HepG2 (cell line): ENCODE measurements at regions not wholly inside any gene's neighbourhood (a gene's known extent, or its start where the extent isn't known, plus 50 kb on each side); places are given as distances from the start of the nearest gene placed in this dataset.

Experiments
- ATAC-seq: fragments of 200-7000 bp; cut with Tn5 transposase; 3 replicates; pipeline ENCODE4 v1.9.1; 2020; ENCODE audit warnings: mild to moderate bottlenecking, moderate library complexity
- BruUV-seq: library from RNA; stranded (reverse); fragments of 400-500 nt; replicated peaks from 2 replicates; lab custom pipeline; 2021; lab: Mats Ljungman, UMichigan
- CTCF ChIA-PET: fragments of 300-600 bp; formaldehyde crosslinking; extraction: SDS; loops from one replicate; lab custom pipeline; 2021; ENCODE audit warnings: low total read pairs, inconsistent platforms, low intra/inter-chr PET ratio; lab: Yijun Ruan, JAX
- POLR2A ChIA-PET: fragments of 350-600 bp; sonication (Branson Sonifier 250); formaldehyde crosslinking; loops from one replicate; lab custom pipeline; 2020; ENCODE audit warnings: antibody characterized with exemption, inconsistent platforms; lab: Yijun Ruan, JAX
- DNase-seq: peaks from one replicate; pipeline ENCODE4 v3.0.0-alpha.2; 2015; ENCODE audit warnings: low spot score
- FAIRE-seq: peaks from 3 replicates; lab custom pipeline; 2011; peaks lifted over from hg19 to GRCh38; lab: Jason Lieb, UNC
- H2AFZ ChIP-seq: one replicate; pipeline ENCODE4 v1.6.1; 2011; ENCODE audit warnings: low read length, inconsistent platforms
- H3K27ac ChIP-seq: fragments of 300-600 bp; 3 replicates; pipeline ENCODE4 v1.8.0; 2011; ENCODE audit warnings: mixed run types, mild to moderate bottlenecking, mixed read lengths, low read length, inconsistent platforms; ENCODE audit not compliant: insufficient read depth; ENCODE audit errors: extremely low read length
- H3K27me3 ChIP-seq, 2 experiments: fragments of 200-600 bp in 1 of 2; 2 replicates in 1 of 2; 3 replicates in 1 of 2; pipeline versions ENCODE4 v1.6.0 to v1.8.0; 2011; ENCODE audit warnings: low read length in 2 of 2, mild to moderate bottlenecking in 2 of 2, moderate library complexity in 2 of 2, inconsistent platforms in 1 of 2; ENCODE audit not compliant: insufficient read depth in 2 of 2, control insufficient read depth in 1 of 2
- H3K36me3 ChIP-seq, 2 experiments: fragments of 200-600 bp in 1 of 2; replicated peaks in 1 of 2; 2 replicates in 1 of 2; 3 replicates in 1 of 2; pipeline versions ENCODE4 v1.5.1 to v1.8.0; 2011; ENCODE audit warnings: low read length in 2 of 2, inconsistent platforms in 1 of 2; ENCODE audit not compliant: insufficient read depth in 2 of 2, control insufficient read depth in 1 of 2
- H3K4me1 ChIP-seq: 2 replicates; pipeline ENCODE4 v1.5.1; 2012; ENCODE audit warnings: low read length, inconsistent platforms; ENCODE audit not compliant: insufficient read depth
- H3K4me2 ChIP-seq: 2 replicates; pipeline ENCODE4 v1.6.0; 2011; ENCODE audit warnings: low read depth, low read length, inconsistent platforms
- H3K4me3 ChIP-seq, 3 experiments: fragments of 200-600 bp in 1 of 3; sonication (generic), shearing (Covaris generic) in 1 of 3; replicated peaks in 1 of 3; 2 replicates each; pipeline ENCODE4 v1.5.1; 2011 to 2016; ENCODE audit warnings: low read length in 3 of 3, inconsistent platforms in 2 of 3, low read depth in 2 of 3, mild to moderate bottlenecking in 2 of 3, control low read depth in 1 of 3, mixed read lengths in 1 of 3; ENCODE audit not compliant: insufficient read depth in 1 of 3
- H3K79me2 ChIP-seq: one replicate; pipeline ENCODE4 v1.6.1; 2011; ENCODE audit warnings: low read length, inconsistent platforms; ENCODE audit not compliant: insufficient read depth
- H3K9ac ChIP-seq: 2 replicates; pipeline ENCODE4 v1.6.0; 2011; ENCODE audit warnings: mild to moderate bottlenecking, low read depth, low read length, inconsistent platforms; ENCODE audit not compliant: insufficient read depth
- H3K9me3 ChIP-seq: 2 replicates; pipeline ENCODE4 v1.5.1; 2012; ENCODE audit warnings: mild to moderate bottlenecking, low read length
- H4K20me1 ChIP-seq: 2 replicates; pipeline ENCODE4 v1.6.0; 2011; ENCODE audit warnings: inconsistent platforms, mild to moderate bottlenecking, low read length, moderate library complexity; ENCODE audit not compliant: insufficient read depth
- ASH2L ChIP-seq: fragments of 300-600, 200-600 bp; sonication (generic); IDR thresholded peaks from 2 replicates; pipeline ENCODE4 v1.7.0; 2017; ENCODE audit warnings: low read depth, mild to moderate bottlenecking, moderate library complexity, mixed read lengths, low read length; ENCODE audit not compliant: insufficient read length
- ATF4 ChIP-seq, 2 experiments: fragments of 450-650 bp in 1 of 2; sonication (generic) in 1 of 2; formaldehyde crosslinking; IDR thresholded peaks; 2 replicates each; pipeline versions ENCODE4 v1.5.0 to v1.8.0; 2020 to 2022; ENCODE audit warnings: mild to moderate bottlenecking in 1 of 2, missing genetic modification reagents in 1 of 2
- BRF2 ChIP-seq: sonication (generic); formaldehyde crosslinking; IDR thresholded peaks from 2 replicates; pipeline ENCODE4 v1.8.1; 2022; ENCODE audit warnings: mild to moderate bottlenecking, missing genetic modification reagents
- CEBPB ChIP-seq: IDR thresholded peaks from 2 replicates; pipeline ENCODE4 v1.6.1; 2011; ENCODE audit warnings: low read depth, low read length, improper control_type of control experiment, borderline replicate concordance
- MAFF ChIP-seq: IDR thresholded peaks from 2 replicates; pipeline ENCODE4 v1.6.1; 2011; ENCODE audit warnings: low read depth, low read length, improper control_type of control experiment
- MAFK ChIP-seq, 2 experiments: IDR thresholded peaks in 1 of 2; conservative IDR thresholded peaks in 1 of 2; 2 replicates each; pipeline ENCODE4 v1.6.1; 2011; ENCODE audit warnings: improper control_type of control experiment in 2 of 2, low read length in 2 of 2
- MBNL3 ChIP-seq: fragments of 250-450 bp; sonication (Bioruptor Pico); conservative IDR thresholded peaks from 2 replicates; pipeline ENCODE4 v1.8.0; 2022; ENCODE audit warnings: mild to moderate bottlenecking, inconsistent platforms
- NFE2L2 ChIP-seq: fragments of 150-350 bp; IDR thresholded peaks from 2 replicates; pipeline ENCODE4 v1.6.1; 2014; ENCODE audit warnings: low read length
- POGZ ChIP-seq: sonication (generic); formaldehyde crosslinking; IDR thresholded peaks from 2 replicates; pipeline ENCODE4 v1.4.0; 2020; ENCODE audit warnings: mild to moderate bottlenecking, missing genetic modification reagents
- THYN1 ChIP-seq: sonication (generic); formaldehyde crosslinking; IDR thresholded peaks from 2 replicates; pipeline ENCODE4 v1.8.1; 2023; ENCODE audit warnings: low read depth, mild to moderate bottlenecking, moderate library complexity, missing genetic modification reagents, borderline replicate concordance
- ZNF644 ChIP-seq: IDR thresholded peaks from 2 replicates; pipeline ENCODE4 v1.6.1; 2016; ENCODE audit warnings: low read depth
- ZNF672 ChIP-seq: sonication (generic); formaldehyde crosslinking; IDR thresholded peaks from 2 replicates; pipeline ENCODE4 v1.8.1; 2022; ENCODE audit warnings: missing genetic modification reagents
- WGBS: methylation state at CpG from one replicate; pipeline ENCODE4 v1.1.6; 2017; ENCODE audit warnings: low lambda C conversion rate; 5-methylcytosine and 5-hydroxymethylcytosine counted together
- in situ Hi-C: cut with HindIII; loops from 2 replicates; pipeline ENCODE4 v1.10.0; 2017; ENCODE audit warnings: low pct_unique_long_range_greater_than_20kb; ENCODE audit not compliant: extremely low pct_ligation_motif_present
- intact Hi-C: fragments of 100-400 bp; cut with micrococcal nuclease; formaldehyde crosslinking; loops from one replicate; pipeline ENCODE4 v1.10.0; 2022; ENCODE audit not compliant: unreplicated experiment
- TF ChIP-seq, protein P1 (sequence below): sonication (generic); formaldehyde crosslinking; IDR thresholded peaks from 2 replicates; pipeline ENCODE4 v1.5.1; 2020; ENCODE audit warnings: missing genetic modification reagents, mild to moderate bottlenecking, borderline replicate concordance

- TF ChIP-seq BRF2 (CRISPR knock-in tag) (no peak), ATF4 (CRISPR knock-in tag; IDR thresholded peaks at IDR 0.05) (0 out of 4 replicates have a peak, but pooled peaks of 1 of the 2 experiments have one; percentile 16), CEBPB (peak; percentile 20; the same call in 1 of the 2 replicates)
- TF ChIP-seq, all 625 proteins: peak for 2
- BruUV-seq, result no TSS peak
- no peaks in the 10 kb centered on the region for H3K79me2 ChIP-seq
- H3K9ac ChIP-seq, result no peak overlapping the region
- H3K4me2 ChIP-seq, result no peak overlapping the region
- in situ Hi-C loops, result loop anchor here (5.0 to 25.0 kb wide), 2 partner anchors 634 to 789 kb away; no protein-coding TSS in a partner anchor
- FAIRE-seq (no peak), ATAC-seq (no peak), DNase-seq (no peak)
- H3K27ac ChIP-seq, result no peak overlapping the region
- ChIA-PET CTCF (no interaction called here), POLR2A (interaction anchor here (1.1 kb wide), 1 partner anchor 52 kb away, joined by 3 read pairs; the partner anchor contains the start of gene FST)
- H3K9me3 ChIP-seq, result no peaks in the 10 kb centered on the region
- no peaks in the 10 kb centered on the region for H3K36me3 ChIP-seq
- H3K4me3 ChIP-seq, result no peak overlapping the region
- peaks cover 38% of the 10 kb centered on the region for H3K4me1 ChIP-seq
- no peak overlapping the region for H2AFZ ChIP-seq
- H3K27me3 ChIP-seq, result no peaks in the 10 kb centered on the region
- intact Hi-C loops, result loop anchor here (2.0 to 5.0 kb wide), 4 partner anchors 51 to 256 kb away; partner anchors contain the start of gene NDUFS4
- no peaks in the 10 kb centered on the region for H4K20me1 ChIP-seq
Observed at GRCh38 chr5:53427965-53428364, 52.5 kb upstream of the FST start.

GRCh38 chr5:53429706-53430105 is 50.7 kb upstream of the FST start:
- intact Hi-C loops (loop anchor here (1.0 to 5.0 kb wide), 4 partner anchors 48 to 257 kb away; partner anchors contain the start of gene NDUFS4), in situ Hi-C loops (loop anchor here (5.0 to 25.0 kb wide), 2 partner anchors 633 to 788 kb away; no protein-coding TSS in a partner anchor)
- Histone ChIP-seq H3K27me3 (no peaks in the 10 kb centered on the region), H3K79me2 (no peaks in the 10 kb centered on the region), H3K4me3 (no peak overlapping the region), H3K4me1 (peaks cover 55% of the 10 kb centered on the region), H3K9me3 (no peaks in the 10 kb centered on the region), H3K36me3 (no peaks in the 10 kb centered on the region), H3K27ac (no peak overlapping the region), H2AFZ (no peak overlapping the region), H4K20me1 (no peaks in the 10 kb centered on the region), H3K9ac (no peak overlapping the region), H3K4me2 (peak overlapping the region; percentile 32; the same call in 1 of the 2 replicates)
- no peak for ATAC-seq
- CTCF ChIA-PET, result no interaction called here
- FAIRE-seq, result no peak
- WGBS, result 48% methylated on average over 5 of the region's 5 CpGs
- peak; percentile 20 for DNase-seq
- no TSS peak for BruUV-seq
- POLR2A ChIA-PET, result interaction anchor here (1.5 to 2.2 kb wide), 2 partner anchors 35 to 47 kb away, joined by 8 to 12 read pairs; no protein-coding TSS in a partner anchor
- no peak for TF ChIP-seq THYN1 (CRISPR knock-in tag)
- TF ChIP-seq, protein P1, sequence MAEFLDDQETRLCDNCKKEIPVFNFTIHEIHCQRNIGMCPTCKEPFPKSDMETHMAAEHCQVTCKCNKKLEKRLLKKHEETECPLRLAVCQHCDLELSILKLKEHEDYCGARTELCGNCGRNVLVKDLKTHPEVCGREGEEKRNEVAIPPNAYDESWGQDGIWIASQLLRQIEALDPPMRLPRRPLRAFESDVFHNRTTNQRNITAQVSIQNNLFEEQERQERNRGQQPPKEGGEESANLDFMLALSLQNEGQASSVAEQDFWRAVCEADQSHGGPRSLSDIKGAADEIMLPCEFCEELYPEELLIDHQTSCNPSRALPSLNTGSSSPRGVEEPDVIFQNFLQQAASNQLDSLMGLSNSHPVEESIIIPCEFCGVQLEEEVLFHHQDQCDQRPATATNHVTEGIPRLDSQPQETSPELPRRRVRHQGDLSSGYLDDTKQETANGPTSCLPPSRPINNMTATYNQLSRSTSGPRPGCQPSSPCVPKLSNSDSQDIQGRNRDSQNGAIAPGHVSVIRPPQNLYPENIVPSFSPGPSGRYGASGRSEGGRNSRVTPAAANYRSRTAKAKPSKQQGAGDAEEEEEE (CRISPR knock-in tag), result no peak
- TF ChIP-seq ASH2L, result no peak
- peak; percentile 91 for TF ChIP-seq ZNF644 (CRISPR knock-in tag)
- TF ChIP-seq NFE2L2, result peak; percentile 96
- TF ChIP-seq POGZ (CRISPR knock-in tag), result peak; percentile 50; the same call in 1 of the 2 replicates
- no peak for TF ChIP-seq MBNL3 (CRISPR knock-in tag)
- TF ChIP-seq MAFF, result peak; percentile 72
- no peak for TF ChIP-seq ZNF672
- peak; percentile 79 to 88 for TF ChIP-seq MAFK (conservative IDR thresholded peaks at IDR 0.05 in 1 of 2, IDR thresholded peaks at IDR 0.05 in 1 of 2; ENCODE audit: low read length in 2 of 2)
